GM21526 (cell line): ENCODE measurements at regions not wholly inside any gene's neighbourhood (a gene's known extent, or its start where the extent isn't known, plus 50 kb on each side); places are given as distances from the start of the nearest gene placed in this dataset.

ENCODE experiments used
- ATAC-seq: cut with Tn5 transposase; IDR thresholded peaks from one replicate; pipeline ENCODE4 v1.9.1; 2021; ENCODE audit warnings: moderate library complexity; ENCODE audit not compliant: unreplicated experiment, low FRiP score

DNA sequence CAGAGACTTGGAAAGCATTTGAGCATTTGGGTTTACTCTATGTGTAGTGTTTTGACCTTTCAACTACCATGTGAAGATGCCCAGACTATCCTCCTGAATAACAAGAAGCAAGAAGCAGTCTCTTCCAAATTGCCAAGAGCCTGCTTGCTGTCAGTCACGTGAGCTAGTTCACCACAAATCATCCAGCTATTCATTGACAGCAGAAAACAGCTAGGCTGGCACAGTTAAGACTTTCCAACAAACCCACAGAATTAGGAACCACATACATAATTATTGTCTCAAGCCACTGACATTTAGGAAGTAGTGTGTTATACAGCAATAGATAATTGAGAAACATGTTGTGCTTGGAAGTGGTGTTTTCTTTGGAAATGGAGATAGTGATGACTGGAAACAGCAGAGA lies 1652.0 kb downstream of the NCAM2 start:
- ATAC-seq = no peak

DNA sequence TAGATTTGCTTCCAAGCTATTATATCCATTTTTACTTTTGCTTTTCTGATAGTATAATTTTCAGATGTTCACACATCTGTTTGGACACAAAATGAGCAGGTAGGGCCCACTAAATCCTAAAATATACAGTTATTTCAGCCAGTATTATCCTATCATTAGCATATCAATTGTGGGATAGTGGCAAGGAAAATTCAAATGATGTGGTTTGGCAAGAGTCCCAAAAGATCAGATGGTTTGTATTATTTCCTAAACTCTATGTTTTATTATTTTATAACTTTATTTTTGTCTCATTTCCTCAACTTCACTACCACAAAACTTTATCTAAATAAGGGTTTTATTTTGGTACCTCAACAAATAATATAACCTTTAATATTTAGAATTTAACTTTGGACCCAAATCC lies 1659.6 kb downstream of the NCAM2 start:
- no peak for ATAC-seq

DNA sequence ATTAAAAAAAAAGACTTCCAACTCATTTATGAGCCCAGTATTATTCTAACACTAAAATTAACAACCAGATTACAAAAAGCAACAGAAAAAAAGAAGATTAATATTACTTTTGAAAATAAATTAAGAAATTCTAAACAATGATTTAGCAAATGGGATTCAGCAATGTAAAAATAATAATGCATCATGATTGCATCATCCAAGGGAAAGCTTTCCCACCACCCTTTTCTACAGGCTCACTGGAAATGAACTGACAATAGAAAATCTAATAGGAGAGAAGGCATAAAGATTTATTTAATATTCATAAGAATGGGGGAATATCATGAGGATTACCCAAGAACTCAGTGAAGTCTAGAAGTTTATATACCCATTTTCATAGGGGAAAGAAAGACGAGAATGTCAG lies 1671.9 kb downstream of the NCAM2 start:
- ATAC-seq = no peak

DNA sequence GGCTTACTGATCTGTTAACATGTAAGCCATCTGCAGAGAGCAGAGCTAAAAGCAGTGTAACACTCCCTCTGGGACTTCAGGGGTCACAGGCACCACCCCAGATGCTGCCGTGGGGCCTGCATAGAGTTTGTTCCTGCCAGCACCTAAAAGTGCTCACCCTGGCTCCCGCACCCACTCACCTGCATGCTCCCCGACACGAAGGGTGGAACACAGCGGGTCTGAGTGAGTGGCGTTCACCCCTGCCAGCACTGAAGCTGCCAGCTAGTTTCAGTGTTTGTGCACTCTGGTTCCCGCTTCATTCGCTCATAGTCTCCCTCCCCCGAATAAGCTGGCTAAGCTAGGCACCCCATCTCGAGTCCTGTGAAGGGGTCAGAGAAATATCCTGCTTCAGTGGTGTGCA lies 1681.0 kb downstream of the NCAM2 start:
- no peak for ATAC-seq

DNA sequence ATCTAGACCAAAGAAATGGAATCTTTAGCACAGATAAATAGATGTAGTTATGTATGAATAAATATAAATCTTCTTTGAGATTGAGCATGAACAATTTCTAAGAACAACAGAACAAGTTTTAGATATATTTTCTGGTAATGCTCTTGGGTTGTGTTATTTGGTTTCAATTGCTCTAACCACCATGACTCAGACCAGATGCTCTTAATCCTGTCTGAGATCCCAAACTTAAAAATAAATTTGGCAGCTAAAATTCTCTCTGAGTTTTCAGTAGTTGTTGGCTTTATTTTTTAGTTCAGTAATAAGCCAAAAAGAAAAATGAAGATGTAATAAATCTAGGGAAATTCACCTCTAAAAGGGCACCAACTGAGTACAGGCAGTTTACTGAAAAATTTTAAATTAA lies 1693.4 kb downstream of the NCAM2 start:
- ATAC-seq = no peak

DNA sequence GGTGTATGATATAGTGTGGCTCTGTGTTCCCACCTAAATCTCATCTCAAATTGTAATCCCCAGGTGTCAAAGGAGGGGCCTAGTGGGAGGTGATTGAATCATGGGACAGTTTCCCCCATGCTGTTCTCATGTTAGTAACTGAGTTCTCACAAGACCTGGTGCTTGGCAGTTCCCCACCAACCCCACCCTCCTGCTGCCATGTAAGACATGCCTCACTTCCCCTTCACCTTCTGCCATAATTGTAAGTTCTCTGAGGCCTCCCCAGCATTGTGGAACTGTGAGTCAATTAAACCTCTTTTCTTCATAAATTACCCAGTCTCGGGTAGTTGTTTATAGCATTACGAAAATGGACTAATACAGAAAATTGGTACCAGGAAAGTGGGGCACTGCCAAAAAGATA lies 1705.3 kb downstream of the NCAM2 start:
- no peak for ATAC-seq

DNA sequence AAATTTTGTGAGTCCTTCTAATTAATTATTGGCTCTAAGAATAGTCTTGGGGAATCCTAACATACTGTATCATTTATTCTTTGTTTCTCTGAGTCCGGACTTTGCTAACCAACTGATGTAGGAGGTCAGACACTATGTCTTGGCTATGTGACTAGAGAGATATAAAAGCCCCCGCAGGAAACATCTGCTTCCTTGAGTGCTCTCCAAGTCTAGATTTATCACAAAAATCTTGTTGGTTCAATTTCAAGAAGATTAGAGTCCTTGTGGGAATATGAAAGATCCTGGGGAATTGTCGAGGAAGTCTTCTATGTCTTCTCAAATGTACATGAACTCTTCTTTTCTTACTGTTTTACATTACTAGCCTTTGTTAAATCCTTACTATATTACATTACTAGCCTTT lies 1712.5 kb downstream of the NCAM2 start:
- no peak for ATAC-seq

DNA sequence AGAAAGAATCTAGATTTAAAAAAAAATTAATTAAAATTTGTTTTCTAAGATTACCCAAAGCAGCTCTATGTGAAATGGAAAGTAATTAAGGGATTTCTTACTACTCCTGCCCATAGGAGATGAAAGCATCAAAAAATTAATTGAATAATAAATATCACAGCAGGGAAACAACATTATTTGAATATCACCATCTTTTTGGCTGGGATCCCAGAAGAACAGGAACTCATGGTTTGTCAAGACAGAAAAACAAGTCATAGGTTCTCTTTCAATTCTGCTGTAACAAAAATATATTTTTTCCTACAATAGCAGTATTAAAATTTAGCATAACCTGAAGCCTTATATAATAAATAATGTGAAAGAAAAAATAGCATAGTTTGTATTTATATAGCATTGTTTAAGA lies 1713.4 kb downstream of the NCAM2 start:
- no peak for ATAC-seq

DNA sequence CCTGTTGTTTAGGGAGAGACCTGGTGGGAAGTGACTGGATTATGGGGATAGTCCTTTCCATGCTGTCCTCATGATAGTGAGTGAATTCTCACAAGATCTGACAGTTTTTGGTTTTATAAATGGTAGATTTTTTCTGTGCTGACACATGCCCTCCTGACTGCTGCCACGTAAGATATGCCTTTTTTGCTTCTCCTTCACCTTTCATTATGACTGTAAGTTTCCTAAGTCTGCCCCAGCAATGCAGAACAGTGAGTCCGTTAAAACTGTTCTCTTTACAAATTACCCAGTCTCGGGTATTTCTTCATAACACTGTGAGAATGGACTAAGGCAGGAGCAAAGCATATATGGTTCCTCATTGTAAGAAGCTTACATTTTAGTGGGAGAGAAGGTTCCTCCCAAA lies 1727.2 kb downstream of the NCAM2 start:
- no peak for ATAC-seq

DNA sequence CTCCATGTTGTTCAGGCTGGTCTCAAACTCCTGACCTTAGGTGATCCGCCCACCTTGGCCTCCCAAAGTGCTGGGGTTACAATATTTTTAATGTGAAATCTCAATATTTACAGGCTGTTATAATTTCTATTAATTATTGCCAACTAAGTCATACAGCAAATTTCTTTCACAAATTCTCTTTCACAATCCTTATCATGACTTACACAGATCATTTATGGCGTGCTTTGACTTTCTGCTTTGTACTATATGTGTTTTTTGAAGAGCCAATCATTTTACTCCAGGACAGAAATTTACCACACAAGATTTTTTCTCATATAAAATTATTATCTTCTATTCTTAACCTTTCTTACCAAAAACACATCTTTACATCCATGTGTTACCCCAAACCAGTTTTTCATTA lies 1729.9 kb downstream of the NCAM2 start:
- ATAC-seq = no peak

DNA sequence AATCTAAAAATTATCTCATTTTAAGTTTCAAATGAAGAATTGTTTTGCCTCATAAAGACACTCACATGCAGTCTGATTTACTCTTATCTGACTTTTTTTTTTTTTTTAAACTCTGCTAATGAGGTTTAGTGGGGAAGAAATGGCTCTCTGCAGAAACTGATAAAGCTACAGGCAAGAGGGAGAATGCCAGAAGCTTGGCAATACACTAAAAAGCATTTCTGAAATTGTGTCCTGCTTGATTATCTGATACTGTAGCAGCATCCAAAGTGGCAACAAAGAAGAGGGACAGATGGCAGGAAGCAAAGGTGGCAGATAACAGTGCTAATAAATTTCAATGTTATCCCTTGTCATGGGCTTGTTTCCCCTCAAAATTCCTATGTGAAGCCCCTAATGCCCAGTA lies 1744.9 kb downstream of the NCAM2 start:
- no peak for ATAC-seq

DNA sequence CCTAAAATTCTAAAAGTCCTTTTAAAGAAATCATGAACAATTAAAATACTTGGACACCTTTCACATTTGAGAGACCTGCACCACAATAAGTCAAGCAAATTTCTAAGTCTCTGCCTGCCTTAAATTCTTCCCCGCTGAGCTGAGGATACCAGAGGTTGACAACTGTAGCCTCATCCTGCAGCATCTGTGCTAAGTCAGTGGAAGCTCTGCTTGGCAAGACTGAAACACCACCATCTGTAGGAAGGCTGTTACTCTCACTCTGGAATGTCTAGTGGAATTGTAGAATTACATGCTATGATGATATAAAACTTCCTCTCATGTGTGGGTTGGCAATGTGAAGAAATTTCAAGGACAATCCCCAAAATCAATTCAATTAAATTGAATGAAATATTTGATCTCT lies 1756.5 kb downstream of the NCAM2 start:
- ATAC-seq = no peak

DNA sequence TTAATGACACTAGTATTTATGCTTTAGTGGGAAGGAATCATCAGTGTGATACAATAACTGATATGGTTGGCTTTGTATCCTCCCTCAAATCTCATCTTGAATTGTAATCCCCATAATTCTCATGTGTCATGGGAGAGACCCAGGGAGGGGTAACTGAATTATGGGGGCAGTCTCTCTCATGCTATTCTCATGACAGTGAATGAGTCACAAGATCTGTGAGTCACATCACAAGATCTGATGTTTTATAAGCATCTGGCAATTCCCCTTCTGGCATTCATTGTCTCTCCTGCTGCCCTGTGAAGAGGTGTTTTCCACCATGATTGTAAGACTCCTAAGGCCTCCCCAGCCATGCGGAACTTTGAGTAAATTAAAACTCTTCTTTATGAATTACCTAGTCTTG lies 1760.3 kb downstream of the NCAM2 start:
- ATAC-seq = no peak

DNA sequence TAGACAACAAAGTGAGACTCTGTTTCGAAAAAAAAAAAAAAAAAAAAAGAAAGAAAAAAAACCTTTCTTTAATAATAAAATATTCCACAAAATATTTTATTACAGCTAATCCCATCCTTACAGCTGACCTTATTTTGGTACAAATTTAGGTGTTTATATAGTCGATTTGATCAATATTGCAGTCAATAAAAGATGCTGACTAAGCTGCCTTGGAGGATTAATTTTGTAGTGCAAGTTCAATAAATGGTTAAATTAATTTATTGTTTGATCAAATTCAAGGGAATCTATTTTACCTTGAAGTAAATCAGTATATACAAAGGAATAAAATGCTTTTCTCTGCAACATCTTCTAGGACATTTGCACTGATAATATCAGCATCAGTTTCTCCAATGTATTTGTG lies 1764.3 kb downstream of the NCAM2 start:
- no peak for ATAC-seq

DNA sequence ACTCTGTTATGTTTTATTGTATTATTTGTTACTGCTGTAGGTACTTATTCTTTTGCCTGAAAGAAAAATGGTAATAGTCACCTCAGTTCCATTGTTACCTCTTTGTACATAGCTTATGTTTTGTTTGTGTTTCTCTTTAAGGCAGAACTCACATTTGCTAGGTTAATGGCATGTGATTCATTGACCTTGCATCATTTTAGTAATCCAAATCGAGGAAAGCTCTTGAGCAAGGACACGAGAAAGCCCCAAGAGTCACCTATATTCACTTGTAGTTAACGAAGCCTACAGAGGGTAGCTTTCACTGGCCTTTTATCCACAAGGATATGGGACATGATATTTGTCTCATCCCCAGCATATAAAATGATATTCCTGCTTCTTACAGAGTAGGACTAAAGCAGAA lies 1765.2 kb downstream of the NCAM2 start:
- ATAC-seq = no peak

DNA sequence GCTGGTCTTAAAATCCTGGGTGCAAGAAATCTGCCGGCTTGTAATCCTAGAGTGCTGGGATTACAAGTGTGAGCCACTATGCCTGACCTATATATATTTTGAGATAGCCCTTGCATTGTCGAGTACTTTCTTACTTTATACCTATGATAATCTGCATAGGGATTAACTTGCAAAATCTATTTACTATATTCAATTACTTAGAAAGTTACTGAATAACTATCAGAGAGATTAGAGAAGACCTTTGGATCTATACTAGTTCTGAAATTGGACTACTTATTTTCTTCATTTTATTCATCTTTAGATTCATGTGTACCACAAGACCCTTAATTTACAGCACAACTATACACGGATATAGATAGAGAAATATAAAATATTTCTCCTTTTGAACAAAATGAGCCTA lies 1766.0 kb downstream of the NCAM2 start:
- no peak for ATAC-seq

DNA sequence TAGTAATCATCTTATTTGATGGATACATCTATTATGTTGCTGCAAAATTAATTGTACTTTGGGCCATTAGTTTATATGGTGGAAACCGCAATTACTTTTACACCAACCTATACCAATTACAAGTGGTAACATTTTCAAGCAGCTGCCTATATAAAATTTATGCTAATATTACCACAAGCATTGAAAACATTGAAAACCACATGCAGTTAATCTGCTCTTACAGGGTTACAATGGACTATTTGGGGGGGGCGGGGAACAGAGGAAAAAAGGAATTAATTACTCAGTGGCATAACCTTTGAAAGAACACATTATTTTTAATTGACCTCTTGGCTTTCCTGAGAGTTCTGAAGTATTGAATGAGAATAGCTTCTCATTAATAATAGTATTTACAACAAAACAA lies 1793.2 kb downstream of the NCAM2 start:
- no peak for ATAC-seq

DNA sequence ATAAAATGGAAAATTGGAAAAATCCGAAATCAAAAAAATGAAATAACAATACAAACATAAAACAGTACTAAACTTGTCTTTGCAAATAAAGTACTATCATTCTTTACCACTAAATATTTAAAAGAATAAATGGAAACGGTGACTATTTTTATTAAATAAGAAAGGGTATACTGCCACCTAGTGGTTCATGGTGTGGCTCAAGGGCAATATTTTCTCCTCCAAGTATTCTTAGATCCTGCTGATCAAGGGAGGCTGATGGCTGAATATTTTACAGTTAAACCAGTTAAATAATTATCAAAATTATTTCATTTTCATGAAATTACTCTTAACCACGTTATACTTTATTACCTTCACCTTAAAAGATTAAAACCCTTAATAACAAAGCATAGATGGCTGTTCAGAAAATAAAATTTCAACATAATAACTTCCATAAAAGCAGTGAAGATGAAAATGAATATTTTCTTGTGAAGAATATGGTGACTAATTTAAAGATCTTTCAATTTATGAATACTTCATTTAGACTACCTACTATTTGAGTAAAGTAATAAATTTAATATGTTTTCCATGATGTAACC lies 1793.9 kb downstream of the NCAM2 start:
- ATAC-seq = no peak

DNA sequence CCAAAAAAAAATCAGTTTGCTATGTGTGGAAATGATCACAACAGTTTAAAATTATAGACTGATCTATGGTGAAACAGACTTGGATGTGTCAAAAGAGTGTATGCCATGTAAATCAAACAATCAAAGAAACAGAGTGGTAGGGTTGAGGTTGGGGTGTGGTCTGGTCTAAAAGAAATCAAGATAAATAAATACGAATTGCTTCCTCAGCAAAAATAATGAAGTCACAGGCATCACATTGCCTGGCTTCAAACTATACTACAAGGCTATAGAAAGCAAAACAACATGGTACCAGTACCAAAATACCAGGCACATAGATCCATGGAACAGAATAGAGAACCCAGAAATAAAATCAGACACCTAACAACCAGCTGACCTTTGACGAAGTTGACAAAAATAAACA lies 1796.9 kb downstream of the NCAM2 start:
- ATAC-seq = no peak

DNA sequence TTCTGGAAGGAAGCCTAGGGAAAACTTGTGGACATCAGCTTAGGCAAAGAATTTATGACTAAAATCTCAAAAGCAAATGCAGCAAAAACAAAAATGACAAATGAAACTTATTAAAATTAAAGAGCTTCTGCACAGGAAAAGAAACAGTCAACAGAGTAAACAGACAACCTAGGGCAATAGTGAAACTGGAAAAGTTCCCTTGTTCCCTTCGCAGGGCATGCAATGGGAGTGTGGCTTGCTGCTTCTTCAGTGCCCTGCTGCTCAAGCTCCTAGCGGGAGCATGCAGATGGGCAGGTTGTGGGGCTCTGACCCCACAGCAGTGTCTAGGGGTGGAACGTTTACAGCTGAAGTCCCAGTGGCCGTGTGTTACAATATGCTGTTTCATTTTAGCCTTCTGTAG lies 1797.4 kb downstream of the NCAM2 start:
- ATAC-seq = no peak

DNA sequence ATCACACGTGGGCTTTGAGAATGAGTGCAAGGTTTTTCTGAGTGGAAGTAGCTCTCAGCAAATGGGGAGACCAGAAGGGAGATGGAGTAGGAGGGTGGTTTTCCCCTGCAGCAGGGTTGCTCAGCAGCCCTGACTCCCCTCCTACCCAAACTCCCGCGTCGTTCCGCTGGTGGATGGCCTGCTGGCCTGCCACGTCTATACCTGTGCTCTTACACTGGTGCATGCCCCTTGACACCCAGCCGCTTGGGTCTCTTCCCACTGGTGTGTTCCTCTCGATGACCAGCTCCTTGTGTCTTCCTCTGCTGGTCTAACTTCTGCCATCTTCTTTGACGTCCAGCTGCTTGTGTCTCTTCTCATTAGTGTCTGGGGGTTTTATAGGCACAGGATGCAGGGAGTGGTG lies 1797.9 kb downstream of the NCAM2 start:
- no peak for ATAC-seq

DNA sequence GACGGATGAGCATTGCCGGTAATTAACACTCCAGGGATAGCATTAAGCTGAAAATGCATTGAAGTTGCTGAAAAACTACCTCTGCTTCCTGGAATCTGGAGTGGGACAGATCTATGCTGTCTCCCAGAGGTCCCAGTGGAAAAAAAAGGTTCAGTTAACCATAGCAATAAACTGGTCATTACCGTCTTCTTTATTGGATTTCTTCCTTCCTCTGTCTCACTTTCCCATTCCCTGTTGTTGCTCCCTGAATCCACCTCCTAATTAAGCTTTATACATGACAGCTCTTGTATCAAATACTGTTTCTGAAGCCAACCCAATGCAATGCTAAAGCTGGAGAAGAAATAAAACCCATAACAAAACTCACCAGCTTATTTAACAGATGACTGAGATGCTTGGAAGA lies 1805.9 kb downstream of the NCAM2 start:
- no peak for ATAC-seq

DNA sequence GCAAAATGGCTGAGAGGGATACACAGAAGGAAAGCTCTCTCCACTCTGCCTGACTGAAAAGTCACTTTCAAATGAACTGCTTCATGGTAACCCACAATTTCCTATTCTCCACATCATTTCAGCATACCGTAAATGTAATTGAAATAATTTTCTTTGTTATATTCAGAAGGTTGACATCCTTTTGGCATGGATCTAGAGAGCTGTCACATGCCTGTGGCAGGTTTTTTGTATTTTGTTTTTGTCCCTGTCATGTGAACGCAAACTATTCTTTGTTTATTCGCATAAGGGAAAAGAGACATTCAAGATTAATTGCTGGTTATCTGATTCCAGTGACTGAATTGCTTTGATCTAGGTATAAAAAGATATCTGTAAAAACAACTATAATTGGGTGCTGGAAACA lies 1808.1 kb downstream of the NCAM2 start:
- no peak for ATAC-seq
